CMK (cell line): ENCODE measurements at regions not wholly inside any gene's neighbourhood (a gene's known extent, or its start where the extent isn't known, plus 50 kb on each side); places are given as distances from the start of the nearest gene placed in this dataset.
"Not testable (repeated sequence)": the region's sequence is repeated elsewhere in the genome, so short reads cannot be mapped to it uniquely, and the experiment has no call there.

Experiments used
- DNase-seq: peaks from one replicate; pipeline ENCODE4 v3.0.0-alpha.2; 2010; ENCODE audit warnings: low read depth

- DNase-seq = not testable (repeated sequence)
These were observed 123.9 kb downstream of the MREG start for GRCh38 chr2:215889240-215889969.

- no peak for DNase-seq
These were observed 124.7 kb downstream of the MREG start for GRCh38 chr2:215888680-215889079.

GRCh38 chr2:215887303-215887702, 126.0 kb downstream of the MREG start:
- DNase-seq = no peak

- DNase-seq = no peak
These were observed 127.3 kb downstream of the MREG start for GRCh38 chr2:215886022-215886421.

- DNase-seq = no peak
These were observed 127.8 kb downstream of the MREG start for GRCh38 chr2:215885536-215885935.

GRCh38 chr2:215884451-215885087, 128.8 kb downstream of the MREG start:
- no peak for DNase-seq

- DNase-seq = no peak
These were observed 129.6 kb downstream of the MREG start for GRCh38 chr2:215883799-215884198.

- DNase-seq = no peak
These were observed 130.7 kb downstream of the MREG start for GRCh38 chr2:215882689-215883088.

- no peak for DNase-seq
These were observed 131.8 kb downstream of the MREG start for GRCh38 chr2:215881582-215881981.

GRCh38 chr2:215880970-215881369, 132.4 kb downstream of the MREG start:
- no peak for DNase-seq

- DNase-seq = no peak
These were observed 133.1 kb downstream of the MREG start for GRCh38 chr2:215879977-215880940.

- no peak for DNase-seq
These were observed 134.0 kb downstream of the MREG start for GRCh38 chr2:215879331-215879730.

GRCh38 chr2:215878476-215879063, 134.8 kb downstream of the MREG start:
- no peak for DNase-seq

- no peak for DNase-seq
These were observed 136.5 kb downstream of the MREG start for GRCh38 chr2:215876937-215877238.

- DNase-seq = no peak
These were observed 137.0 kb downstream of the MREG start for GRCh38 chr2:215876139-215876936.

- DNase-seq = no peak
These were observed 138.9 kb downstream of the MREG start for GRCh38 chr2:215874418-215874817.

GRCh38 chr2:215870986-215871385, 142.4 kb downstream of the MREG start:
- DNase-seq = no peak

- no peak for DNase-seq
These were observed 143.3 kb downstream of the MREG start for GRCh38 chr2:215870088-215870490.

- no peak for DNase-seq
These were observed 144.4 kb downstream of the MREG start for GRCh38 chr2:215868846-215869543.

- DNase-seq = no peak
These were observed 146.7 kb downstream of the MREG start for GRCh38 chr2:215866606-215867005.

- DNase-seq = no peak
These were observed 149.7 kb downstream of the MREG start for GRCh38 chr2:215863687-215864086.
